GM23248 (cell line): ENCODE measurements at regions not wholly inside any gene's neighbourhood (a gene's known extent, or its start where the extent isn't known, plus 50 kb on each side); places are given as distances from the start of the nearest gene placed in this dataset.

Source experiments
- DNase-seq: peaks from one replicate; pipeline ENCODE4 v3.0.0-alpha.2; 2015
- H2AFZ ChIP-seq: fragments of 200-600 bp; sonication (generic); 2 replicates; pipeline ENCODE4 v1.6.1; 2016; ENCODE audit warnings: antibody characterized with exemption
- H3F3A ChIP-seq: fragments of 200-600 bp; sonication (generic); 2 replicates; pipeline ENCODE4 v1.6.1; 2016; ENCODE audit warnings: mild to moderate bottlenecking, antibody characterized with exemption, mixed run types; ENCODE audit not compliant: insufficient read depth
- H3K27ac ChIP-seq: fragments of 200-600 bp; sonication (generic); 2 replicates; pipeline ENCODE4 v1.5.1; 2016; ENCODE audit warnings: mild to moderate bottlenecking
- H3K27me3 ChIP-seq: fragments of 200-600 bp; sonication (generic); replicated peaks from 2 replicates; pipeline ENCODE4 v1.6.1; 2016; ENCODE audit warnings: mild to moderate bottlenecking; ENCODE audit not compliant: insufficient read depth
- H3K36me3 ChIP-seq: fragments of 200-600 bp; sonication (generic); 2 replicates; pipeline ENCODE4 v1.6.1; 2016; ENCODE audit warnings: low read depth, mild to moderate bottlenecking
- H3K4me1 ChIP-seq: fragments of 200-600 bp; sonication (generic); 2 replicates; pipeline ENCODE4 v1.6.1; 2016; ENCODE audit warnings: mild to moderate bottlenecking; ENCODE audit not compliant: insufficient read depth
- H3K4me2 ChIP-seq: fragments of 200-600 bp; sonication (generic); one replicate; pipeline ENCODE4 v1.6.1; 2016; ENCODE audit warnings: mild to moderate bottlenecking; ENCODE audit not compliant: unreplicated experiment
- H3K4me3 ChIP-seq: fragments of 200-600 bp; sonication (generic); 2 replicates; pipeline ENCODE4 v1.5.1; 2016; ENCODE audit warnings: mild to moderate bottlenecking
- H3K79me2 ChIP-seq: fragments of 200-600 bp; sonication (generic); 2 replicates; pipeline ENCODE4 v1.6.1; 2016; ENCODE audit warnings: mild to moderate bottlenecking; ENCODE audit not compliant: insufficient read depth
- H3K9ac ChIP-seq: fragments of 200-600 bp; sonication (generic); 2 replicates; pipeline ENCODE4 v1.6.1; 2016; ENCODE audit warnings: mild to moderate bottlenecking
- H3K9me2 ChIP-seq: fragments of 200-600 bp; sonication (generic); 2 replicates; pipeline ENCODE4 v1.6.1; 2016; ENCODE audit warnings: mixed run types, mild to moderate bottlenecking, moderate library complexity; ENCODE audit not compliant: insufficient read depth
- H3K9me3 ChIP-seq: fragments of 200-600 bp; sonication (generic); one replicate; pipeline ENCODE4 v1.6.1; 2017; ENCODE audit warnings: low read depth
- H4K20me1 ChIP-seq: fragments of 200-600 bp; sonication (generic); 2 replicates; pipeline ENCODE4 v1.6.0; 2016; ENCODE audit not compliant: insufficient read depth
- EZH2 ChIP-seq: fragments of 200-600 bp; sonication (generic); IDR thresholded peaks from 2 replicates; pipeline ENCODE4 v1.6.1; 2018; ENCODE audit warnings: antibody characterized with exemption, mild to moderate bottlenecking; ENCODE audit not compliant: insufficient read depth, poor library complexity, severe bottlenecking
- EZH2phosphoT487 ChIP-seq: fragments of 200-600 bp; sonication (generic); IDR thresholded peaks from 2 replicates; pipeline ENCODE4 v1.6.1; 2018; ENCODE audit warnings: antibody characterized with exemption, moderate library complexity, mild to moderate bottlenecking, low read depth; ENCODE audit not compliant: insufficient read depth
- WGBS, 2 experiments: methylation state at CpG; one replicate each; pipeline ENCODE4 v1.1.6; 2015 to 2017; ENCODE audit warnings: low lambda C conversion rate in 2 of 2, low coverage in 1 of 2; ENCODE audit errors: missing lambda C conversion rate in 2 of 2; 5-methylcytosine and 5-hydroxymethylcytosine counted together
- in situ Hi-C: fragments of 300-500 bp; cut with MboI; formaldehyde crosslinking; loops from 2 replicates; pipeline ENCODE4 v1.15.0; 2020

DNA sequence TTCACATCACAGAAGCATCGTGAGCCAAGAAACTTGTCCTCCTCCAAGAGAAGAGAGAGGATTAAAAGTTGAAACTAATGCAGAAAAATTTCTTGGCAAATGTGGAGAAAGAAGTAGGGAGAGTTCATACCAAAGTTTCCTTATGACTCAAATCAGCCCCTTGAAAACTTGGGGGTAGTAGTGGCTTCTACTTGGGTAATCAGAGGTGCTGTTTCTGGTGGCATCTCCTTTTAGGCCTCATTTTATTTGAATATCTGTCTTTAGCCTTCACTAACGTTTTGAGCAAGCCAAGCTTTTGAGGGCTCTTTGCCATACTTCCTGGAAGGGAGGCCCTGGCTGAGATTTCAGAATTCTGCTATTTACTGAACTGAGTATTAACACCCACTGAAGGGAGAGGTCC is 515.3 kb upstream of the MEX3C start:
- Histone ChIP-seq H4K20me1 (no peaks in the 10 kb centered on the region), H3K27ac (no peak overlapping the region), H3K27me3 (no peaks in the 10 kb centered on the region), H3K36me3 (no peaks in the 10 kb centered on the region), H3K9me3 (no peaks in the 10 kb centered on the region), H3F3A (no peaks in the 10 kb centered on the region), H3K9me2 (no peaks in the 10 kb centered on the region), H3K4me3 (no peak overlapping the region), H3K79me2 (no peaks in the 10 kb centered on the region), H3K4me2 (no peak overlapping the region), H3K9ac (no peak overlapping the region), H2AFZ (no peak overlapping the region), H3K4me1 (no peaks in the 10 kb centered on the region)
- 0 to 2% methylated on average over 2 of the region's 2 CpGs for WGBS, 2 experiments
- in situ Hi-C loops = no loop called here
- no peak for DNase-seq
- no peak for TF ChIP-seq EZH2
- TF ChIP-seq EZH2phosphoT487 = no peak

GRCh38 chr18:51716277-51716676 is 518.8 kb upstream of the MEX3C start:
- 6 to 19% methylated on average over 1 of the region's 1 CpG for WGBS, 2 experiments

DNA sequence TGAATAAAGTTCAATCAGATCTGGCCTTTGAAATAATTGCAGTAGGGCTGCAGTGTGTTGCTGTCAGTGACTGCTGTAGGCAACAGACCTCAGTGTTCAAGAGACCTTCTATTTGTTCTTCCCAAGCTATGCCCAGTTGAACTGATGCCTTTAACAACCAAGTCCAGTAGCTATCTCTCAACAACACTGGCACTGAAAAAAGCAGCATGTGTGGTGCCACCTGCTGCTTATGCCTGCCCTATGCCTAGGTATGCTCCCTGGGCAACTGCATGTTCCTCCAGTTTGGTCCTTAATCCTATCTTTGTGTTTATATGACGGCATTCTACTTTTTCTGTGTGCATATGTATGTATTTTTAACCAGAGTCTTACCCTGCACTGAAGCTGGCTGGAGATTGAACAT is 523.9 kb upstream of the MEX3C start:
- TF ChIP-seq EZH2 = no peak
- TF ChIP-seq EZH2phosphoT487 = no peak
- H3K27ac ChIP-seq = no peak overlapping the region
- H3K27me3 ChIP-seq = no peaks in the 10 kb centered on the region
- H2AFZ ChIP-seq = no peak overlapping the region
- DNase-seq = no peak
- no peaks in the 10 kb centered on the region for H4K20me1 ChIP-seq
- H3K4me1 ChIP-seq = no peaks in the 10 kb centered on the region
- no peaks in the 10 kb centered on the region for H3K36me3 ChIP-seq
- in situ Hi-C loops = no loop called here
- 0 to 8% methylated on average over 1 of the region's 1 CpG for WGBS, 2 experiments
- no peak overlapping the region for H3K9ac ChIP-seq
- no peaks in the 10 kb centered on the region for H3K9me2 ChIP-seq
- H3K4me2 ChIP-seq = no peak overlapping the region
- H3K9me3 ChIP-seq = no peaks in the 10 kb centered on the region
- H3F3A ChIP-seq = no peaks in the 10 kb centered on the region
- H3K4me3 ChIP-seq = no peak overlapping the region
- no peaks in the 10 kb centered on the region for H3K79me2 ChIP-seq

More at GRCh38 chr18:51716277-51716676, 518.8 kb upstream of the MEX3C start:
- H3K27me3 ChIP-seq = no peaks in the 10 kb centered on the region
- H3F3A ChIP-seq = no peaks in the 10 kb centered on the region
- H3K4me2 ChIP-seq = no peak overlapping the region
- H3K9ac ChIP-seq = no peak overlapping the region
- no peak overlapping the region for H2AFZ ChIP-seq
- H3K4me3 ChIP-seq = no peak overlapping the region
- DNase-seq = no peak
- no peak overlapping the region for H3K27ac ChIP-seq
- no peaks in the 10 kb centered on the region for H3K9me2 ChIP-seq
- no peaks in the 10 kb centered on the region for H3K4me1 ChIP-seq
- in situ Hi-C loops = no loop called here
- no peaks in the 10 kb centered on the region for H3K9me3 ChIP-seq
- no peaks in the 10 kb centered on the region for H4K20me1 ChIP-seq
- H3K79me2 ChIP-seq = no peaks in the 10 kb centered on the region
- TF ChIP-seq EZH2phosphoT487 = no peak
- TF ChIP-seq EZH2 = no peak
- no peaks in the 10 kb centered on the region for H3K36me3 ChIP-seq

GRCh38 chr18:51721996-51722395 is 524.5 kb upstream of the MEX3C start:
- Histone ChIP-seq H3K9ac (no peak overlapping the region), H3K9me3 (no peaks in the 10 kb centered on the region), H3K4me2 (no peak overlapping the region), H3K27me3 (no peaks in the 10 kb centered on the region), H3K27ac (no peak overlapping the region), H4K20me1 (no peaks in the 10 kb centered on the region), H2AFZ (no peak overlapping the region), H3K4me3 (no peak overlapping the region), H3F3A (no peaks in the 10 kb centered on the region), H3K79me2 (no peaks in the 10 kb centered on the region), H3K36me3 (no peaks in the 10 kb centered on the region), H3K4me1 (no peaks in the 10 kb centered on the region), H3K9me2 (no peaks in the 10 kb centered on the region)
- in situ Hi-C loops = no loop called here
- TF ChIP-seq EZH2phosphoT487 (no peak), EZH2 (no peak)
- 0 to 2% methylated on average over 2 of the region's 2 CpGs for WGBS, 2 experiments
- no peak for DNase-seq
